ENCODE measurements at regions not wholly inside any gene's neighbourhood (a gene's known extent, or its start where the extent isn't known, plus 50 kb on each side); places are given as distances from the start of the nearest gene placed in this dataset.

DNA sequence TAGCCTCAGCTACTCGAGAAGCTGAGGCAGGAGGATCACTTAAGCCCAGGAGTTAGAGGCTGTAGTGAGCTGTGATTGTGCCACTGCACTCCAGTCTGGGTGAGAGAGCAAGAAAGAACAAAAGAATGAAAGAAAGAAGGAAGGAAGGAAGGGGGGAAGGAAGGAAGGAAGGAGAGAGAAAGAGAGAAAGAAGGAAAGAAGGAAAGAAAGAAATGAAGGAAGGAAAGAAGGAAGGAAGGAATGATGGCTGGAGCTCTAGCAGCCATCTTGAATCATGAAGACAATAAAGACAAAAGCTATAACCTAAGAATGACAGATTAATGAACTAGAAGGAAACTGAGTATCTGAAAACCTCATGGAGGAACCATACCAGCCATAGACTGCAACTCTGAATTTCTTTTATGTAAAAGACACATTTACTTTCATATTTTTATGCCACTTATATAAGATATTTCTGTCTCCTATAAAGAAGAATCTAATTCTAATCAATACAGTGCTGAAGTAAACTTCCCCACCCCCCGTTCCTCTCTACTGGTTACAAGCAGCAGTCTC lies 522.3 kb upstream of the JARID2 start:
- Histone ChIP-seq H2BK15ac (ENCODE audit: low read depth, poor library complexity, severe bottlenecking) (no peak overlapping the region), H3K36me3 (ENCODE audit: control insufficient read depth in 1 of 2, insufficient read depth in 2 of 2, low read depth in 1 of 2, low read length in 2 of 2) (no peaks in the 10 kb centered on the region), H4K8ac (ENCODE audit: low read length) (no peak overlapping the region), H3K79me1 (replicated peaks; ENCODE audit: low read length, poor library complexity, severe bottlenecking) (no peaks in the 10 kb centered on the region), H3K23ac (ENCODE audit: low read length in 2 of 2) (no peak overlapping the region), H3K4ac (ENCODE audit: low read depth in 1 of 2, low read length in 2 of 2) (no peak overlapping the region), H3K9ac (ENCODE audit: low read length) (no peak overlapping the region), H3K27me3 (ENCODE audit: control insufficient read depth in 1 of 2, insufficient read depth in 1 of 2, low read length in 2 of 2) (no peaks in the 10 kb centered on the region), H3K4me1 (ENCODE audit: control insufficient read depth, insufficient read depth, low read depth, low read length) (no peaks in the 10 kb centered on the region), H2AFZ (ENCODE audit: low read depth, low read length) (no peak overlapping the region), H2BK12ac (ENCODE audit: low read length in 2 of 2) (no peak overlapping the region), H3K18ac (ENCODE audit: low read depth in 1 of 2, low read length in 2 of 2) (no peak overlapping the region), H3K9me3 (ENCODE audit: control insufficient read depth, low read length) (no peaks in the 10 kb centered on the region), H3K27ac (ENCODE audit: low read length, poor library complexity, severe bottlenecking) (no peak overlapping the region), H2AK5ac (ENCODE audit: low read length, severe bottlenecking) (no peak overlapping the region), H3K14ac (ENCODE audit: low read length in 2 of 2) (no peak overlapping the region), H3K4me3 (ENCODE audit: insufficient read depth in 1 of 2, low read depth in 1 of 2, low read length in 2 of 2) (no peak overlapping the region), H4K91ac (ENCODE audit: low read length) (no peak overlapping the region), H2BK120ac (ENCODE audit: low read depth, low read length) (no peak overlapping the region), H2BK5ac (ENCODE audit: low read depth, low read length, poor library complexity, severe bottlenecking) (no peak overlapping the region), H3K4me2 (ENCODE audit: low read length, poor library complexity, severe bottlenecking) (no peak overlapping the region)
- 88% methylated on average over 2 of the region's 2 CpGs for whole genome bisulfite sequencing
- DNase-seq: no peak

GRCh38 chr6:14724549-14724948 lies 521.3 kb upstream of the JARID2 start:
- H2BK120ac ChIP-seq (ENCODE audit: low read depth, low read length): no peak overlapping the region
- no peak overlapping the region for H3K4ac ChIP-seq (ENCODE audit: low read depth in 1 of 2, low read length in 2 of 2)
- H3K36me3 ChIP-seq (ENCODE audit: control insufficient read depth in 1 of 2, insufficient read depth in 2 of 2, low read depth in 1 of 2, low read length in 2 of 2): no peaks in the 10 kb centered on the region
- H3K9ac ChIP-seq (ENCODE audit: low read length): no peak overlapping the region
- H4K91ac ChIP-seq (ENCODE audit: low read length): no peak overlapping the region
- no peak overlapping the region for H2BK5ac ChIP-seq (ENCODE audit: low read depth, low read length, poor library complexity, severe bottlenecking)
- H2BK12ac ChIP-seq (ENCODE audit: low read length in 2 of 2): no peak overlapping the region
- no peaks in the 10 kb centered on the region for H3K9me3 ChIP-seq (ENCODE audit: control insufficient read depth, low read length)
- H3K18ac ChIP-seq (ENCODE audit: low read depth in 1 of 2, low read length in 2 of 2): no peak overlapping the region
- no peak overlapping the region for H2BK15ac ChIP-seq (ENCODE audit: low read depth, poor library complexity, severe bottlenecking)
- no peaks in the 10 kb centered on the region for H3K27me3 ChIP-seq (ENCODE audit: control insufficient read depth in 1 of 2, insufficient read depth in 1 of 2, low read length in 2 of 2)
- WGBS: 90% methylated on average over 1 of the region's 1 CpG
- H3K79me1 ChIP-seq (replicated peaks; ENCODE audit: low read length, poor library complexity, severe bottlenecking): no peaks in the 10 kb centered on the region
- H3K14ac ChIP-seq (ENCODE audit: low read length in 2 of 2): no peak overlapping the region
- DNase-seq: no peak
- H3K4me2 ChIP-seq (ENCODE audit: low read length, poor library complexity, severe bottlenecking): no peak overlapping the region
- H3K23ac ChIP-seq (ENCODE audit: low read length in 2 of 2): no peak overlapping the region
- H3K27ac ChIP-seq (ENCODE audit: low read length, poor library complexity, severe bottlenecking): no peak overlapping the region
- no peak overlapping the region for H2AFZ ChIP-seq (ENCODE audit: low read depth, low read length)
- no peak overlapping the region for H2AK5ac ChIP-seq (ENCODE audit: low read length, severe bottlenecking)
- H3K4me1 ChIP-seq (ENCODE audit: control insufficient read depth, insufficient read depth, low read depth, low read length): no peaks in the 10 kb centered on the region
- no peak overlapping the region for H4K8ac ChIP-seq (ENCODE audit: low read length)
- H3K4me3 ChIP-seq (ENCODE audit: insufficient read depth in 1 of 2, low read depth in 1 of 2, low read length in 2 of 2): no peak overlapping the region

DNA sequence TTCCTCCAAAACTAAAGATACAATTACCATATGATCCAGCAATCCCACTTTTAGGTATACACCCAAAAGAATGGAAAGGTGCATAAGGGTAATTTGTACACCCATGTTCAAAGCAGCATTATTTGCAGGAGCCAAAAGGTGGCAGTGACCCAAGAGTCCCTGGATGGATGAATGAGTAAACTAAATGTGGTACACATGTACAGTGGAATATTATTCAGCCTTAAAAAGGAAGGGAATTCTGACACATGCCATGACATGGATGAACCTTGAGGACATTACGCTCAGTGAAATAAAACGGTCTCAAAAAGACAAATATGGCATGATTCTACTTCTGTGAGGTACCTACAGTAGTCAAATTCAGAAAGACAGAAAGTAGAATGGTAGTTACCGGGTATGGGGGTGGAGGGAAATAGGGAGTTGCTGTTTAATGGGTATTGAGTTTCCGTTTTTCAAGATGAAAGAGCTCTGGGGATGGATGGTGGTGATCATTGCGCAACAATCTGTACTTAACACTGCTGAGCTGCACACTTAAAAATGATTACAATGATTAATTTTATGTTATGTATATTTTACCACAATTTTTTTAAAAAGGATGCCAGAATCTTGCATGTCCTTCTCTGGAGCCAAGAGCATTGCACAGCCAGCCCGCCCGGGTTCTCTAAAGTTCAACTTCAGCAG lies 518.9 kb upstream of the JARID2 start:
- WGBS: 96% methylated on average over 6 of the region's 7 CpGs
- no peak overlapping the region for H3K14ac ChIP-seq (ENCODE audit: low read length in 2 of 2)
- no peak overlapping the region for H2BK12ac ChIP-seq (ENCODE audit: low read length in 2 of 2)

GRCh38 chr6:14727494-14728395 lies 518.1 kb upstream of the JARID2 start:
- H4K91ac ChIP-seq (ENCODE audit: low read length): no peak overlapping the region
- H3K9ac ChIP-seq (ENCODE audit: low read length): no peak overlapping the region
- H3K4ac ChIP-seq (ENCODE audit: low read depth in 1 of 2, low read length in 2 of 2): no peak overlapping the region
- H3K23ac ChIP-seq (ENCODE audit: low read length in 2 of 2): no peak overlapping the region
- H3K14ac ChIP-seq (ENCODE audit: low read length in 2 of 2): no peak overlapping the region
- no peaks in the 10 kb centered on the region for H3K79me1 ChIP-seq (replicated peaks; ENCODE audit: low read length, poor library complexity, severe bottlenecking)
- H3K18ac ChIP-seq (ENCODE audit: low read depth in 1 of 2, low read length in 2 of 2): no peak overlapping the region
- H3K4me1 ChIP-seq (ENCODE audit: control insufficient read depth, insufficient read depth, low read depth, low read length): peaks cover 2% of the 10 kb centered on the region
- 80% methylated on average over 3 of the region's 7 CpGs for WGBS
- H3K27me3 ChIP-seq (ENCODE audit: control insufficient read depth in 1 of 2, insufficient read depth in 1 of 2, low read length in 2 of 2): no peaks in the 10 kb centered on the region
- H2BK15ac ChIP-seq (ENCODE audit: low read depth, poor library complexity, severe bottlenecking): no peak overlapping the region
- H2AFZ ChIP-seq (ENCODE audit: low read depth, low read length): no peak overlapping the region
- no peak overlapping the region for H2BK12ac ChIP-seq (ENCODE audit: low read length in 2 of 2)
- peak; percentile 65 for DNase-seq
- no peak overlapping the region for H2BK120ac ChIP-seq (ENCODE audit: low read depth, low read length)
- H4K8ac ChIP-seq (ENCODE audit: low read length): no peak overlapping the region
- no peak overlapping the region for H3K4me3 ChIP-seq (ENCODE audit: insufficient read depth in 1 of 2, low read depth in 1 of 2, low read length in 2 of 2)
- H3K4me2 ChIP-seq (ENCODE audit: low read length, poor library complexity, severe bottlenecking): no peak overlapping the region
- no peak overlapping the region for H2AK5ac ChIP-seq (ENCODE audit: low read length, severe bottlenecking)
- H3K36me3 ChIP-seq (ENCODE audit: control insufficient read depth in 1 of 2, insufficient read depth in 2 of 2, low read depth in 1 of 2, low read length in 2 of 2): no peaks in the 10 kb centered on the region
- H2BK5ac ChIP-seq (ENCODE audit: low read depth, low read length, poor library complexity, severe bottlenecking): no peak overlapping the region
- no peaks in the 10 kb centered on the region for H3K9me3 ChIP-seq (ENCODE audit: control insufficient read depth, low read length)
- no peak overlapping the region for H3K27ac ChIP-seq (ENCODE audit: low read length, poor library complexity, severe bottlenecking)

More for the DNA sequence above, 518.9 kb upstream of the JARID2 start:
- H2BK5ac ChIP-seq (ENCODE audit: low read depth, low read length, poor library complexity, severe bottlenecking): no peak overlapping the region
- H2BK120ac ChIP-seq (ENCODE audit: low read depth, low read length): no peak overlapping the region
- no peak overlapping the region for H2AK5ac ChIP-seq (ENCODE audit: low read length, severe bottlenecking)
- no peak overlapping the region for H3K9ac ChIP-seq (ENCODE audit: low read length)
- H3K4me2 ChIP-seq (ENCODE audit: low read length, poor library complexity, severe bottlenecking): no peak overlapping the region
- no peaks in the 10 kb centered on the region for H3K36me3 ChIP-seq (ENCODE audit: control insufficient read depth in 1 of 2, insufficient read depth in 2 of 2, low read depth in 1 of 2, low read length in 2 of 2)
- H2AFZ ChIP-seq (ENCODE audit: low read depth, low read length): no peak overlapping the region
- no peaks in the 10 kb centered on the region for H3K4me1 ChIP-seq (ENCODE audit: control insufficient read depth, insufficient read depth, low read depth, low read length)
- H3K18ac ChIP-seq (ENCODE audit: low read depth in 1 of 2, low read length in 2 of 2): no peak overlapping the region
- no peak for DNase-seq
- no peaks in the 10 kb centered on the region for H3K79me1 ChIP-seq (replicated peaks; ENCODE audit: low read length, poor library complexity, severe bottlenecking)
- no peak overlapping the region for H2BK15ac ChIP-seq (ENCODE audit: low read depth, poor library complexity, severe bottlenecking)
- H4K8ac ChIP-seq (ENCODE audit: low read length): no peak overlapping the region
- H3K27ac ChIP-seq (ENCODE audit: low read length, poor library complexity, severe bottlenecking): no peak overlapping the region
- H3K4ac ChIP-seq (ENCODE audit: low read depth in 1 of 2, low read length in 2 of 2): no peak overlapping the region
- H3K9me3 ChIP-seq (ENCODE audit: control insufficient read depth, low read length): no peaks in the 10 kb centered on the region
- no peaks in the 10 kb centered on the region for H3K27me3 ChIP-seq (ENCODE audit: control insufficient read depth in 1 of 2, insufficient read depth in 1 of 2, low read length in 2 of 2)
- H4K91ac ChIP-seq (ENCODE audit: low read length): no peak overlapping the region
- H3K23ac ChIP-seq (ENCODE audit: low read length in 2 of 2): no peak overlapping the region
- no peak overlapping the region for H3K4me3 ChIP-seq (ENCODE audit: insufficient read depth in 1 of 2, low read depth in 1 of 2, low read length in 2 of 2)

Data from mesenchymal stem cell (in vitro differentiated cells and primary cell).